Mesendoderm (in vitro differentiated cells): ENCODE measurements at regions not wholly inside any gene's neighbourhood (a gene's known extent, or its start where the extent isn't known, plus 50 kb on each side); places are given as distances from the start of the nearest gene placed in this dataset.

Experiments
- DNase-seq: peaks from one replicate; pipeline ENCODE4 v3.0.0; 2013
- H2AK5ac ChIP-seq: 2 replicates; pipeline ENCODE4 v1.6.1; 2013; ENCODE audit warnings: low read length, inconsistent platforms
- H2BK120ac ChIP-seq: 2 replicates; pipeline ENCODE4 v1.6.1; 2013; ENCODE audit warnings: low read depth, mild to moderate bottlenecking, low read length, moderate library complexity, mixed read lengths
- H2BK15ac ChIP-seq: replicated peaks from 2 replicates; pipeline ENCODE4 v1.6.1; 2013; ENCODE audit warnings: low read depth, mild to moderate bottlenecking, moderate library complexity
- H2BK5ac ChIP-seq: 2 replicates; pipeline ENCODE4 v1.6.1; 2013; ENCODE audit warnings: low read length, inconsistent platforms
- H3K18ac ChIP-seq: 2 replicates; pipeline ENCODE4 v1.6.1; 2013; ENCODE audit warnings: mild to moderate bottlenecking, low read length, mixed read lengths
- H3K23ac ChIP-seq: one replicate; pipeline ENCODE4 v1.6.1; 2013; ENCODE audit warnings: low read length
- H3K27ac ChIP-seq: 2 replicates; pipeline ENCODE4 v1.5.1; 2013; ENCODE audit warnings: low read depth, mild to moderate bottlenecking, inconsistent platforms, low read length, moderate library complexity
- H3K27me3 ChIP-seq: 2 replicates; pipeline ENCODE4 v1.6.1; 2013; ENCODE audit warnings: low read length, control low read depth, mild to moderate bottlenecking, inconsistent platforms; ENCODE audit not compliant: insufficient read depth, poor library complexity
- H3K36me3 ChIP-seq: 2 replicates; pipeline ENCODE4 v1.6.1; 2013; ENCODE audit warnings: low read length, inconsistent platforms; ENCODE audit not compliant: control insufficient read depth, insufficient read depth
- H3K4ac ChIP-seq: one replicate; pipeline ENCODE4 v1.6.1; 2013; ENCODE audit warnings: low read depth, mild to moderate bottlenecking, low read length, moderate library complexity
- H3K4me1 ChIP-seq: 2 replicates; pipeline ENCODE4 v1.6.1; 2013; ENCODE audit warnings: low read depth, low read length, inconsistent platforms; ENCODE audit not compliant: control insufficient read depth
- H3K4me2 ChIP-seq: 2 replicates; pipeline ENCODE4 v1.6.1; 2013; ENCODE audit warnings: low read length
- H3K4me3 ChIP-seq: 2 replicates; pipeline ENCODE4 v1.5.1; 2013; ENCODE audit warnings: mild to moderate bottlenecking, low read length
- H3K56ac ChIP-seq: one replicate; pipeline ENCODE4 v1.6.1; 2013; ENCODE audit warnings: low read length
- H3K79me1 ChIP-seq: 2 replicates; pipeline ENCODE4 v1.6.1; 2013; ENCODE audit warnings: low read length, inconsistent platforms
- H3K79me2 ChIP-seq: 2 replicates; pipeline ENCODE4 v1.6.1; 2013; ENCODE audit warnings: mild to moderate bottlenecking, low read length; ENCODE audit not compliant: control insufficient read depth, insufficient read depth
- H3K9ac ChIP-seq: 2 replicates; pipeline ENCODE4 v1.6.1; 2013; ENCODE audit warnings: low read length, inconsistent platforms
- H4K5ac ChIP-seq: one replicate; pipeline ENCODE4 v1.6.1; 2013; ENCODE audit warnings: low read length
- H4K8ac ChIP-seq: one replicate; pipeline ENCODE4 v1.6.1; 2013; ENCODE audit warnings: low read depth, mild to moderate bottlenecking, control low read depth, low read length, moderate library complexity
- WGBS: extraction: QIAGEN DNeasy Blood & Tissue Kit; methylation state at CpG from one replicate; pipeline ENCODE4 v1.1.7; 2013; ENCODE audit warnings: low lambda C conversion rate, missing lambda C conversion rate; ENCODE audit not compliant: insufficient coverage; ENCODE audit errors: extremely low coverage; 5-methylcytosine and 5-hydroxymethylcytosine counted together

GRCh38 chr7:19403691-19404090 lies 258.5 kb upstream of the FERD3L start:
- Histone ChIP-seq H2AK5ac (no peak overlapping the region), H3K18ac (no peak overlapping the region), H3K4ac (no peak overlapping the region), H3K4me1 (no peaks in the 10 kb centered on the region), H3K4me2 (no peak overlapping the region), H3K4me3 (no peak overlapping the region), H3K56ac (no peak overlapping the region), H4K5ac (no peak overlapping the region), H2BK15ac (no peak overlapping the region), H3K36me3 (no peaks in the 10 kb centered on the region), H3K23ac (no peak overlapping the region), H4K8ac (no peak overlapping the region), H3K27me3 (no peaks in the 10 kb centered on the region), H2BK120ac (no peak overlapping the region), H3K9ac (no peak overlapping the region), H3K79me1 (no peaks in the 10 kb centered on the region), H3K27ac (no peak overlapping the region), H3K79me2 (no peaks in the 10 kb centered on the region), H2BK5ac (no peak overlapping the region)
- no peak for DNase-seq
- WGBS: no CpG with 5 or more reads among the region's 2 CpGs

- Histone ChIP-seq H3K4ac (no peak overlapping the region), H3K18ac (no peak overlapping the region), H4K8ac (no peak overlapping the region), H3K36me3 (no peaks in the 10 kb centered on the region), H4K5ac (no peak overlapping the region), H3K4me2 (no peak overlapping the region), H3K4me3 (no peak overlapping the region), H2BK5ac (no peak overlapping the region), H3K9ac (no peak overlapping the region), H3K79me2 (no peaks in the 10 kb centered on the region), H2AK5ac (no peak overlapping the region), H3K56ac (no peak overlapping the region), H3K4me1 (no peaks in the 10 kb centered on the region), H3K27me3 (no peaks in the 10 kb centered on the region), H3K27ac (no peak overlapping the region), H2BK120ac (no peak overlapping the region), H3K79me1 (no peaks in the 10 kb centered on the region), H2BK15ac (no peak overlapping the region), H3K23ac (no peak overlapping the region)
- DNase-seq: no peak
- WGBS: no CpG with 5 or more reads among the region's 2 CpGs
These were observed 256.2 kb upstream of the FERD3L start for GRCh38 chr7:19401461-19401860.

- no peak overlapping the region for H3K4me3 ChIP-seq
- H2BK120ac ChIP-seq: no peak overlapping the region
- H3K27me3 ChIP-seq: no peaks in the 10 kb centered on the region
- no peaks in the 10 kb centered on the region for H3K79me1 ChIP-seq
- H4K5ac ChIP-seq: no peak overlapping the region
- no peaks in the 10 kb centered on the region for H3K36me3 ChIP-seq
- WGBS: no CpG with 5 or more reads among the region's 4 CpGs
- H3K27ac ChIP-seq: no peak overlapping the region
- no peak overlapping the region for H3K23ac ChIP-seq
- no peak overlapping the region for H3K9ac ChIP-seq
- H3K4ac ChIP-seq: no peak overlapping the region
- H2BK5ac ChIP-seq: no peak overlapping the region
- H3K4me2 ChIP-seq: no peak overlapping the region
- DNase-seq: no peak
- H3K79me2 ChIP-seq: no peaks in the 10 kb centered on the region
- no peak overlapping the region for H4K8ac ChIP-seq
- H2BK15ac ChIP-seq: no peak overlapping the region
- H2AK5ac ChIP-seq: no peak overlapping the region
- H3K18ac ChIP-seq: no peak overlapping the region
- H3K56ac ChIP-seq: no peak overlapping the region
- H3K4me1 ChIP-seq: no peaks in the 10 kb centered on the region
These were observed 255.6 kb upstream of the FERD3L start for GRCh38 chr7:19400758-19401254.

GRCh38 chr7:19397911-19398310 lies 252.7 kb upstream of the FERD3L start:
- Histone ChIP-seq H3K36me3 (no peaks in the 10 kb centered on the region), H3K4me1 (no peaks in the 10 kb centered on the region), H2BK120ac (no peak overlapping the region), H3K56ac (no peak overlapping the region), H3K18ac (no peak overlapping the region), H2AK5ac (no peak overlapping the region), H3K9ac (no peak overlapping the region), H3K4ac (no peak overlapping the region), H3K79me1 (no peaks in the 10 kb centered on the region), H2BK5ac (no peak overlapping the region), H3K79me2 (no peaks in the 10 kb centered on the region), H4K5ac (no peak overlapping the region), H3K4me2 (no peak overlapping the region), H3K23ac (no peak overlapping the region), H2BK15ac (no peak overlapping the region), H3K27me3 (no peaks in the 10 kb centered on the region), H4K8ac (no peak overlapping the region), H3K27ac (no peak overlapping the region), H3K4me3 (no peak overlapping the region)
- no peak for DNase-seq
- WGBS: no CpG with 5 or more reads among the region's 4 CpGs

GRCh38 chr7:19392246-19392645 lies 247.0 kb upstream of the FERD3L start:
- no peak overlapping the region for H2BK120ac ChIP-seq
- no peaks in the 10 kb centered on the region for H3K27me3 ChIP-seq
- H4K8ac ChIP-seq: no peak overlapping the region
- no peak overlapping the region for H2BK5ac ChIP-seq
- no peaks in the 10 kb centered on the region for H3K79me1 ChIP-seq
- H3K56ac ChIP-seq: no peak overlapping the region
- no peak overlapping the region for H3K4me3 ChIP-seq
- H3K36me3 ChIP-seq: no peaks in the 10 kb centered on the region
- no peak overlapping the region for H3K4ac ChIP-seq
- no peak overlapping the region for H3K18ac ChIP-seq
- H2AK5ac ChIP-seq: no peak overlapping the region
- H2BK15ac ChIP-seq: no peak overlapping the region
- H3K4me2 ChIP-seq: no peak overlapping the region
- no peak overlapping the region for H4K5ac ChIP-seq
- H3K4me1 ChIP-seq: no peaks in the 10 kb centered on the region
- H3K27ac ChIP-seq: no peak overlapping the region
- no peak overlapping the region for H3K9ac ChIP-seq
- DNase-seq: no peak
- no peaks in the 10 kb centered on the region for H3K79me2 ChIP-seq
- no CpG with 5 or more reads among the region's 3 CpGs for WGBS
- no peak overlapping the region for H3K23ac ChIP-seq

- no peak overlapping the region for H2AK5ac ChIP-seq
- no peak overlapping the region for H3K23ac ChIP-seq
- H2BK15ac ChIP-seq: no peak overlapping the region
- H3K4me3 ChIP-seq: no peak overlapping the region
- no peak for DNase-seq
- no peak overlapping the region for H2BK120ac ChIP-seq
- H3K4ac ChIP-seq: no peak overlapping the region
- no CpG with 5 or more reads among the region's 5 CpGs for WGBS
- H2BK5ac ChIP-seq: no peak overlapping the region
- H3K79me2 ChIP-seq: no peaks in the 10 kb centered on the region
- no peak overlapping the region for H3K27ac ChIP-seq
- no peak overlapping the region for H3K18ac ChIP-seq
- no peaks in the 10 kb centered on the region for H3K27me3 ChIP-seq
- H3K4me1 ChIP-seq: no peaks in the 10 kb centered on the region
- H3K79me1 ChIP-seq: no peaks in the 10 kb centered on the region
- H3K36me3 ChIP-seq: no peaks in the 10 kb centered on the region
- H3K56ac ChIP-seq: no peak overlapping the region
- no peak overlapping the region for H3K9ac ChIP-seq
- no peak overlapping the region for H4K8ac ChIP-seq
- no peak overlapping the region for H3K4me2 ChIP-seq
- H4K5ac ChIP-seq: no peak overlapping the region
These were observed 245.6 kb upstream of the FERD3L start for GRCh38 chr7:19390795-19391194.
